HG03354 (cell line): ENCODE measurements at regions not wholly inside any gene's neighbourhood (a gene's known extent, or its start where the extent isn't known, plus 50 kb on each side); places are given as distances from the start of the nearest gene placed in this dataset.

Experiments
- ATAC-seq: cut with Tn5 transposase; IDR thresholded peaks from one replicate; pipeline ENCODE4 v1.9.1; 2021; ENCODE audit warnings: mild to moderate bottlenecking; ENCODE audit not compliant: unreplicated experiment, poor library complexity, severe bottlenecking

DNA sequence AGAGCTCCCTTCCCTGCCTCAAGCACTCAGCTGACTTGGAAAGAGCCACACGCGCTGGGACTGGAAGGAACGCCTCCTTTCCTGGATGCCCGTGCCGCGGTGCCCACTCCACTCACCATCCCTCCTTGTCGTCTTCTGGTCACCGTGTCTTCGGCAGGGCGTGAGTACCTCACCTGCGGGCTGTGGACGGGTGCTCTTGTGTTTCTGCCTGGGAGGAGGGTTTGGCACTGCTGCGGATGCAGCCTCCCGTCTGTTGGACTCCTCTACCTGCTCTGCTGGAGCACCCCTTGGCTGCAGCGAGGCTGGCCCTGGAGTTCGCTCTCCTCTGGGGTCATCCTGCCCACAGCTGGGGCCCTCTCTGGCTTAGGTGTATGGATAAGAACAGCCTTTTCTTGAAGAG is 612.7 kb downstream of the BRD1 start:
- ATAC-seq = no peak

DNA sequence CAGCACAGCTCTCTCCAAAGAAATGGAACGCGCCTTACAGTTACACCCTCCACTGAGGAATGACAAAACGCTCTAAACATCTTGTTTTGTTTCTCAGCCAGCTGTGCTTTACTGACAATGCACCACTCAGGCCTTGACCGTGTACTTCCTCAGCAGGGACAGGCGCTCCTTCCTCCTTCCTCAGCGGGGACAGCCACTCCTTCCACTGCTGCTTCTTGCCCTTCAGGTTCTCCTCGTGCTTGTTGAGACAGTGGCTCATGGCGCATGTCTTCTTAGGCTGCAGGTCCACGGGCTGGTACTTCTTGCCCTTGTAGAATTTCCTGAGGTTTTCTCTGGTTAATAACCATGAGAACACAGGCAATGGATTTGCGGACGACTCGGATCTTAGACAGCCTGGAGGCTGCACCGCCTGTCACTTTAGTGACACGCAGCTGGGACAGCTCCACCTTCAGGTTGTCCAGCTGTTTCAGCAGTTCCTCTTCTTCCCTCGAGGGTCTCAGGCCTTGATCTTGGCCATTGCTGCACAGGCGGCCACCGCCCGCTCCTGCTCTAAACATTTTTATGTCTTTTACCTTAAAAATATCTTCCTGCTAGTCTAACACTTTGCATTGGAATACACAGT is 613.8 kb downstream of the BRD1 start:
- no peak for ATAC-seq

DNA sequence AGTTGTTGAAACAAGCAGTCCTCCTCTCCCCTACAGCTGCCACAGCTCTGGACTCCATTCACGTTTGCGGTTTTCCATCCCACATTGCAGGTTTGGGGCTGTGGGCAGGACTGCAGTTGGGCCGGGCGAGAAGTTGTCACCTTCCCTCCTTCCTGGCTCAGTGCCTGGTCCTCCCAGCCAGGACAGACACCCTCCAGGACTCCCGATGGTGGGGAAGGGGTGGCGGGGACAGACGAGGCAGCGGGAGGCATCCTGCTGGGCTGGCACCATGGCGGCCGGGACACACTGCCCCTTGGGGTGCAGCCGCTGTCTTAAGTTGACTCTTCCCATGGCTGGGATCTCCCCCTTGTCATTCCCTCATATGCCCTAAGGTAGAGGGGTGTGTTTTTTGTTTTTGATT is 615.2 kb downstream of the BRD1 start:
- ATAC-seq = no peak

DNA sequence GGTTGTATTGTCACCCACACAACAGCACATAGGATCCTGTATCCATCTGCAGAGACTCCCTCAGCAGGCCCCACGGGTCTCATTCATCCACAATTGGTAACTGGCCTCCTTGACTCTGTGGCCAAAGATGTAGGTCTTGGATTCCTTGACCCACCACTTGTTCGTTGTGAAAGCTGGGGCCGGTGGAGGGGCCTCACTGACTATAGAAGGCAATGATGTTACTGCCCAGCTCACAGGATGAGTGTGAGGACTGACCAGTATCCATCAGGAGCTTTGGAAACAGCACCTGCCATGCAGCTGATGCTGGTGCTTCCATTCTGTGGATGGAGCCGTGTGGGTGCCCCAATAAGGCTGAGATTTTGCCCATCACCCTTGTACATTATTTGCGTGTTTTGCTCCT is 615.7 kb downstream of the BRD1 start:
- ATAC-seq = no peak

DNA sequence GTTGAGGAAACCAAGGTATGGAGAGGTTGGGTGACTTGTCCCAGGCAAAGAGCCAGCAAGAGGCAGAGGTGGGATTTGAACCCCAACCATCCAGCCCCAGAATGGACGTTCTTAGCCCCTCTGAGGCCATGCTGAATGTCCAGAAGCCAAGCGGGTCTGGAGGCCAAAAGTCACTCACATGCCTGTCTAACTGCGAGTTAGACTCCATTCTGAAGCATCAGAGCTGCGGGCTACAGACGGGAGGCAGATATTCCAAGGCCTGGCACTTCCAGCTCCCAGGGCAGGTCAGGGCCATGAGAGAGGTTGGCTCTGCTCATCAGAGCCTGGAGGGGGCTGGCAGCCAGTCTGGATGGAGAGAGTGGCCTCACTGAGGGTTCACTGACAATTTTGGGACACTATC is 616.5 kb downstream of the BRD1 start:
- no peak for ATAC-seq

DNA sequence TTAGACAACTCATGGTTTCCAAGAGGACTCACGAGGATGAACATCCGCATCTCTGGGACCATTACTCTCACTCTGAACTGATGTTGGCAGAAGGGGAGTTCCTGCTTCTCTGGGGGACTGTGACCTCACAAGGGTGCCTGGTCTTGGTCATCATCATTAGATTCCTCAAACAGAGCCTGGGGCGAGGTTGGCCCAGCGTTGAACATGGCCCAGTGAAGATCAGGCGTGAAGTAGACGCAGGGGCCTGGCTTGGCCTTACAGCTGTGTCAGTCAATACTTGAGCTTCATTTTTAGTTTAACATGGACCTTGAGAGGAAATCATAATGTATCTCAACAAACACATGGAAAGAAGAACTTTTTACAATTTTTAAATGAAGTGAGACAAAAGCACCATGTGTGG is 617.1 kb downstream of the BRD1 start:
- ATAC-seq = no peak

DNA sequence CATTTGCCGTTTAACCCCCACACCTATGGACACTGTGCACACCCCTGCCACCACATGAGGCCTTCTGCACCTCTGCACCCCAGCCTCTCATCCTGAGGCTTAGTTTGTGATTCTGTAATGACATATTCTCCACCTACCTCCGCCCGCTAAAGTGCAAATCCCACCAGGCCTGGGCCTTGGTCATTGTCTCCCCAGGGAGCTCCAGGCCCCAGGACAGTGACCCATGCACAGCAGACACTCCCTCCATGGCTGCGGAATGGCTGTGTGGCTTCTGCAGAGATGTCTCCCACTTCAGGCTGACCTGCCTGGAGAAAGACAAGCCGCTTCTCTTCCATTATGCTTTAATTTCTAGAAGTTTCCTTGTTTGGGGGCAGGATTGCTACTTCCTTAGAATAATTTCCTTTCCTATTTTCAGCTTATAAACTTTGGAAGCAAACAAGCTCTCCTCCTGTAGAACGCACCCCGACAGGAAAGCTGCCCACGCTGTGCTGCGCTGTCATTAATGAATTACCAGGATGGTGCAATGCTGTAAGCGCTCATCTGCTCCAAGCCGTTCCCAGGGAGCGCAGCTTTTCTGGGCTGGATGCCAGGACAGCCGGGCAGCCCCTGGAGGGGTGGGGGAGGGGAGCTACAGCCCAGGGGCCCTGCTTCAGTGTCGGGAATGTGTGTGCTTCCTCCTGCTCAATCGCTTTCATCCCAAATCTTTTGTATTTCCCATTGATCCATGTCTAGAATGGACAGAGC is 618.0 kb downstream of the BRD1 start:
- ATAC-seq = no peak

DNA sequence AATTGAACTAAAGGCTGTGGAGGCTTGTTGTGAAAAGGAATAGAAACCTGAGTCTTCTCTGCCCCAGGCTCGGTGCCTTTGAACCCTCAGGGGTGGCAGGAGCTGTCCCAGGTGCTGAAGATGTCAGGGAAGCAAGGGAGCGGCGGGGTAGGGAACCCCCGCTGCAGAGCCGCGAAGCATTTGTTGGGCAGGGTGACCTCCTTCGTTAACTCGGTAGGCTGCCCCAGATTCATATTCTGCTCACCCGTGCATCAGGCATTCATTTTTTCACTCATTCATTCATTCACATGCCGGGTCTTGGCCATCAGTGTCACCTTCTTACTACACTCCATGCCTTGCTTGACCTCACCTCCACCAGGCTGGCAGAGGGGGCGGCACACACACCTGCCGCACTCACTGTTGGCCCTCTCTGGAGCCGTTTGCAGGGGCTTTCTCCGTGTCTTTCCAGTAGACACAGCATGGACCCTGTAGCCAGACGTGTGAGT is 618.9 kb downstream of the BRD1 start:
- ATAC-seq = no peak

DNA sequence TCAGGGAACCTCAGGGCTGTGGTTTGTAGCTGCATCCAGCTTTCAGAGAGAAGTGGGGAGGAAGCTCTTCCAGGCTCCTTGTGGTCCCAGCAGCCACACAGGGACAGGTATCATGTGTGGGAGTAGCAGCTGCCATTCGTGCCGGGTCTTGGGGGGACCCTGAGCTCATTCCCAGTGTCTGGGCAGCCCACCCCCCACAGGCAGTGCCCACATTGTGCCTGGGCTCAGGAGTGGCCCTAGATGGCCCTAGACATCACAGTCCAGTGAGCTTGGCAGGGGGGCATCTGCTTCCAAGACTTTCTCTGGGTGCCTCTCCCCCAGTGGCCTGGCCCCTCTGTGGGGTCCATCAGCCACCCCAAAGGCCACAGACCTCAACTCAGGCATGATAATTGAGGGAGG is 619.7 kb downstream of the BRD1 start:
- ATAC-seq = no peak

DNA sequence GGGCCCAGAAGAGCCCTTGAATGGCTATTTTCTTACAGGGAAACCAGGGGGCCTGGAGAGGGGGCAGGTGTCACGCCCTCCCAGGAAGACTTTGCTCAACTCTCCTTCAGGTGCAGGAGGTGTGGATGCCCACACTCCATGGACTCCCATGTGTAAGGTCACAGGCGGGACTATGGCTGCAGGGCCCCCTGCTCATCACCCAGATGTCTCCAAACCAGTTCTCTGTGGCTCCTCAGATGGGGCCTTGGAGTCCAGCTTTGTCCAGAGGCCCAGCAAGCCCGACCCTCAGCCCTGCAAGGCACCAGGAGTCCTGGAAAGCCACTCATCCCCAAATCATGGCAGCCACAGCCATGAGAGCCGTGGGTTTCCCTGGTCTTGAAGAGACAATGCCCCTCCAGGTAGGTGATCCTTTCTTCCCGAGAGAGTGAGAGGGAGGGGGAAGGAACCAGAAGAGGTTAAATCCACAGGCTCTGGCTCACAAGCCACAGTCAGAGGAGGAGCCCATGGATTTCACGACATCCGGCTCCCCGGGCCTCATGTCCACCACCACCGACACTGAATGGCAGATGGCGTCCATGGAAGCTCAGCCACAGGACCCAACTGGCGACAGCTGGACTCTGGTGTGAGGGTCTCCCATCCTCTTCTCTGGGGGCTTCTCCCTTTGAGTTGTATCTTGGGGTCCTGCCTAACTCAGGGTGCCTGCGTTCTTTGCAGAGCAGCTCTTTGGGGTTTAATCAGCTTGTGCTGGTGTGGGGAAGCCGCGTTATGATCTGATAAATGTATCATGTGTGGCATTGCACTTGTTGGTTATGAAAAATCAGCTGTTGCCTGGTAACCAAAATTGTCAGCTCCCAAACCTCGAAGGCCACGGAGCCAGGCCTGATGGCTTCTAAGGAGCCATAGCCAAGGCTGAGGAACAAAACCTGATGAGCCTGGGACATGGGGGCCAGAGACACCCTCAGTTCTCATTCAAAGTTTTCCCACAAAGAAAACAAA is 620.4 kb downstream of the BRD1 start:
- ATAC-seq = no peak

DNA sequence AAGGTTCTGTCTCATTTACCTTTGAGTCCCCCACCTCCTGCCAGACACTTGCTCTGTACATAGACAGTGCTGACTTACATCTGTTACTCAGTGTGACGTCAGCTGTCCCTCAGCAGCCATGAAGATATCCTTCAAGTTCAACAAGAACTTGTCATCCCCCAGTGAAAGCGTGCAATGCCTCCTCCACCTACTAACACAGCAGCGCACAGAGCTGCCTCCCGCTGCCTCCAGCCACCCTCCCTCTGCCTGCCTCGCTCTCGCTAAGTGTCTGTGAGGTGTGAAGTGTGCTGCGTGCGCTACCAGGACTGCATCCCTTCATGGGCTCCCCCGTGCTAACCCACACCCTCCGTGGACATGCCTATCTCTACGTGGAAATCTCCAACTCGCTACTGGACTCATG is 621.4 kb downstream of the BRD1 start:
- no peak for ATAC-seq

DNA sequence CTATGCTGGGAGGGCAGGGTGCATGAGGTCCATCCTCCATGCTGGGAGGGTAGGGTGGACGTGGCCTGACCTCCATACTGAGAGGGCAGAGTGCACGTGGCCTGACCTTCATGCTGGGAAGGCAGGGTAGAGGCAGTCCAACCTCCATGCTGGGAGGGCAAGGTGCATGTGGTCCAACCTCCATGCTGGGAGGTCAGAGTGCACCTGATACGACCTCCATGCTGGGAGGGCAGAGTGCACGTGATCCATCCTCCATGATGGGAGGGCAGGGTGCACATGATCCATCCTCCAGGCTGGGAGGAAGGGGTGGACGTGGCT is 622.2 kb downstream of the BRD1 start:
- ATAC-seq = no peak

DNA sequence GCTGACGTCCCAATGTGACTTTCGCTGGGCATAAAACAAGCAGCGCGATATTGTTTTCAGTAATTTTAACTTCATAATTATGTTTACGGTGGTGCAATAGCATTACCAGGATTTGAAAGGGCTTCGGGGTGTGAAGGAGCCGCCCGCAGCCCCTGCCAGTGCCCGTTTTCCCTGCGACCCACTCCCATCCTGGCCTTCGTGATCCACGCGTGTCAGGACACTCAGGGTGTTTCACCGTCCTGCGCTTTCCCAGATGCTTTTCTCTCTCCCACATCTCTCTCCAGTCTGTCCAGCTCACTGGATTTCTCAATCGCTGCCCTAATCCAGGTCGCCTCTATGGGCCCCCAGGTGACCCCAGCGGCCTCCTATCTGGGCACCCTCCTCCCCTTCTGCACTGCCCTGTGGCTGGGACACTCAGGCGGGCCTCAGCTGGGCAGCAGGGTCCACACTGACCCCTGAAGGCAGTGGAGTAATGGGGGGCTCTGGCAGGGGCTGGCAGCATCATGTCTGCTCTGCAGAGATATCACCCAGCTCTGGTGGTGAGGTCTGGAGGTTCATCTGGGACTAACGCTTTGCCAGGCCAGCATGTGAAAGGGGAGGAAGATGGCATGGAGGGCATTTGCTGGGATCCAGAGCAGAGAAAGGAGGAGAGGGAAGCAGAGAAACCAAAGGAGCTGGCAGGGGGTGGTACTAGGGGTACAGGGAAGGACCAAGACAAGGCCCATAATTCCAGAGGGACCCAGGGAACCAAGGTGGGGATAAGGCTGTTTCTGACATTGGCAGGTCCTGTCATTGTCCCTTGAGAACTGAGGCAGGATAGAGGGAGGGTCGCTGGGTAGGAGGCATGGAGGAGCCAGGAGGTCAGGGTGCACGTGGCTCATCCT is 622.8 kb downstream of the BRD1 start:
- ATAC-seq = no peak

DNA sequence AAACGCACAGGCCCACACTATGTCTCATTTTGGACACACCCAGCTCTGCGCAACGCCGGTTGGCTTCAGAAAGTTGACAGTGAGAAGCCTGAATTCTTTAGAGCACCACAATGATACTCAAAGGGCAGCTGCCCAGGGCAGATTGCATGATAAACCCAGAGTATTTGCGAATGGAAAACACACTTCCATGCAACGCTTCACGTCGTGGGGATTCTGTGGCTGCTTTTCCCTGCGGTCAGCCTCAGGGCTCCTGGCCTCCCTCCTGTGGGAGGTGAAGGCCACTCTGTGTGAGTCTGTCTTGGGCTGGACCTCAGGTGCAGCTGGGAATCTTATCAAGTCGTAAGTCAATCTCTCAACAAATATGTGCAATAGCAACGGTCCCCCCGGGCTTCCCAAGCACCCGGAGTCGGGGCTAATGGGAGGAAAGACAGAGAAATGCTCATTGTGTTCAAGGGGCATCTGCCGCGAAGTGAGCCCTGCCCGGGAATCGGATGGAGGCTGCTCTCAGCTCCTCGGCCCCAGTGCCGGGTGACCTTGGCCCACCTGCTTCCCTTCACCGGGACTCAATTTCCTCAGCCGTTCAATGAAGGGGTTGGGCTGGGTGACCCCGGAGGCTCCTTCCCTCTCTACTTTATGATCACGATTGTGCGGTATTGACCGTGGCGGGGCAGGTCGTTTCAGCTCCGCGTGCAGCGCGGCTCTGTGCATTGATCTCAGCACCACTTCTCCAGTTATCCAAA is 623.6 kb downstream of the BRD1 start:
- no peak for ATAC-seq

DNA sequence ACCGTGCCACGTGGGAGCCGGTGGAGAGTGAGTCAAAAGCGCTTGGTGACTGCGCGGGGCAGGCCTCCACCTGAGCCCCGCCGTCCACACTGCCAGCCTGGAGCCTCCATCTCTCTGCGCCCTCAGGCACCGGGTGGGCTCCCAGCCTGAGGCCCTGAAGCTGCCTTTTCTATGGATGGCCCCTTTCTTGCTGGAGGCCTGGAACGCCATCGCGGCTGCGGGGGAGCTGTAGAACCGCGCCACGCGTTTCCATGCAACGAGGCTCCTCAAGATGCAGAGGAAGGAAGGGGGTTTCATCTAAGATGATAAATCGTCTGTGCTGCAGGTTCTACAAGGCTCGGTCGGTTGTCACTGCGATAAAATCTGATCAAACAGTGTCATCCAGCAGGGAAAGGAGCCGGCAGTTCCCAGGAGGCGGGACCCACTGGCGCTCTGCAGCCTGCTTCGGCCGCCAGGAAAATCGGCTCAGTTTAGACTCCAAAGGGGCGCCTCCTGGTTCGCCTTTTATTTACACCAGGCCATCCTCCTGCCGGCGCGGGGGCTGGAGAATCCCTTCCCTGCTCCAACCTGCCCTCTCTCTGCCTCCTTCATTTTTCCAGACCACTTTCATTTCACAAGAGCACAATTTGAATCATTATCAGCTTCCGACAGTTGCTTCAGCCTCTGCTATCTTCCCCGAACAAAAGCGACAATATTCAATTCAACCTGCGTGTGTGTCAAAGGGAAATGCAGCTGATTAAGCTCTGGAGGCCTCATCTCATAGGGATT is 624.4 kb downstream of the BRD1 start:
- no peak for ATAC-seq

DNA sequence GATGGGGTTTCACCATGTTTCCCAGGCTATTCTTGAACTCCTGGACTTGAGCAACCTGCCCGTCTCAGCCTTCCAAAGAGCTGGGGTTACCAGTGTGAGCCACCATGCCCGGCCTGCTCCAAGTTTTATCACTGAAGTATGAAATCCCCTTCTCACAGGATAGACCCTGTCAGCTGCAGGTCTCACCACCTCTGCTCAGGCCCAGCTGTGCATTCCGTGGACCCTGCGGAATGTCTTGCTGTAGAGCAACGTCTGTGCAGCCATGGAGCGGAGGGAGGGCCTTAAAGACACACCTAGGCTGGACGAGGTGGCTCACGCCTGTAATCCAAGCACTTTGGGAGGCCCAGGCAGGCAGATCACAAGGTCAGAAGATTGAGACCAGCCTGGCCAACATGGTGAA is 625.4 kb downstream of the BRD1 start:
- ATAC-seq = no peak

DNA sequence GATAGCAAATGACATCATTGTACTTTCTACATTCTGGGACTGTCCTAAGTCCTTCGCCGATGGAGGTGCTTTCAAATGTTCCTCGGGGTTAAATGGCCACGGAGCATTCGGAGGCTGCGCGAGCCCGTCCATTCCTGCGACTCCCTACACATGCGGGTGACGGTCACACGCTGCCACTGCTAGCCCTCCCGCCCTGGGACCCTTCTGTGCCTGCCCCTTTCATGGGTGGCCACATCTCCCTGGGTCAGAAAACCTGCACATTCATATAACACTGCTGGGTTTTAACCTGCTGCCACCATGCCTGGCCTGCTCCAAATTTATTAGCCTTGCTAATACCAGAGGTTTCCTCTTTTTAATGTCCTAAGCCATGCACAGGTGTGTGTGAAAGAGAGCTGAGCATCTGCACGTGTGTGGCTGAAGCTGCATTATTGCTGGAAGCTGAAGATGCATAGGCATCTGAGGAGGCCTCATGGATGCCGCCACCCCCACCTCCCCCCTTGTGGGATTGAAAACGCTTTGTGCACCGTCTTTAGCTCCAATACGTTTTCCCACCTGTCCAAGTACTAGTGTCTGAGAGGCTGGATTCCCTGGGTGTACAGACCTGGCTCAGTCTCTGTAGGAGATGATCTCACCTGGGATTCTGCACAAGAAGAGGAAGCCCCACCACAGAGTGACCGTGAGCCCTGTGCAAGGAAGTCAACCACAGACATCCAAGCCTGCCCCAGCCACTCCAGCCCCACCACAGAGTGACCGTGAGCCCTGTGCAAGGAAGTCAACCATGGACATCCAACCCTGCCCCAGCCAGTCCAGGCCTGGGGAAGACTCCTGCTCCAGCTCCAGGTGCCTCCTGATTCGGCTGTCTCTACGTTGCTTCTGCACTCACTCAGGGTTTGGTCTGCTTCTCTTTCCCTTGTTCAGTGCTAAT is 626.4 kb downstream of the BRD1 start:
- ATAC-seq = no peak
